CD14-positive monocyte (primary cell): ENCODE measurements at regions not wholly inside any gene's neighbourhood (a gene's known extent, or its start where the extent isn't known, plus 50 kb on each side); places are given as distances from the start of the nearest gene placed in this dataset.

Experiments used
- DNase-seq, 3 donors: peaks; one replicate each; pipeline ENCODE4 v3.0.0-alpha.2; 2011 to 2022
- H2AFZ ChIP-seq: 2 replicates; pipeline ENCODE4 v1.6.0; 2012; ENCODE audit warnings: mild to moderate bottlenecking, low read depth, low read length, inconsistent platforms; ENCODE audit not compliant: insufficient read depth, poor library complexity, severe bottlenecking
- H3K27ac ChIP-seq, 2 donors: 1 replicate in 1 of 2; 2 replicates in 1 of 2; pipeline ENCODE4 v1.5.1; 2012 to 2013; ENCODE audit warnings: low read length in 2 of 2, control low read depth in 1 of 2, inconsistent platforms in 1 of 2, low read depth in 1 of 2, mild to moderate bottlenecking in 1 of 2
- H3K27me3 ChIP-seq, 2 donors: one replicate each; pipeline versions ENCODE4 v1.6.0 to v1.6.1; 2011 to 2013; ENCODE audit warnings: low read length in 2 of 2; ENCODE audit not compliant: control insufficient read depth in 2 of 2, insufficient read depth in 2 of 2
- H3K36me3 ChIP-seq, 2 donors: replicated peaks in 1 of 2; 1 replicate in 1 of 2; 2 replicates in 1 of 2; pipeline versions ENCODE4 v1.5.1 to v1.6.1; 2012 to 2013; ENCODE audit warnings: low read length in 2 of 2, control low read depth in 1 of 2, inconsistent platforms in 1 of 2, mild to moderate bottlenecking in 1 of 2; ENCODE audit not compliant: insufficient read depth in 2 of 2, control insufficient read depth in 1 of 2
- H3K4me1 ChIP-seq, 2 donors: 1 replicate in 1 of 2; 2 replicates in 1 of 2; pipeline versions ENCODE4 v1.5.1 to v1.6.1; 2012 to 2013; ENCODE audit warnings: low read length in 2 of 2, control low read depth in 1 of 2, inconsistent platforms in 1 of 2, mild to moderate bottlenecking in 1 of 2, moderate library complexity in 1 of 2; ENCODE audit not compliant: insufficient read depth in 2 of 2, control insufficient read depth in 1 of 2
- H3K4me2 ChIP-seq: replicated peaks from 2 replicates; pipeline ENCODE3; 2012; ENCODE audit warnings: low read length, moderate library complexity, mild to moderate bottlenecking; ENCODE audit not compliant: poor library complexity, severe bottlenecking; ENCODE audit errors: extremely low read depth
- H3K4me3 ChIP-seq, 3 experiments: fragments of 200-600 bp in 1 of 3; sonication (generic) in 1 of 3; replicated peaks in 1 of 3; 1 replicate in 2 of 3; 2 replicates in 1 of 3; pipeline ENCODE4 v1.5.1; 2011 to 2013; ENCODE audit warnings: low read length in 3 of 3, mild to moderate bottlenecking in 3 of 3, control low read depth in 2 of 3, low read depth in 2 of 3, inconsistent platforms in 1 of 3, moderate library complexity in 1 of 3
- H3K79me2 ChIP-seq: 2 replicates; pipeline ENCODE4 v1.6.0; 2012; ENCODE audit warnings: mild to moderate bottlenecking, control low read depth, inconsistent platforms, low read length, moderate library complexity; ENCODE audit not compliant: insufficient read depth
- H3K9ac ChIP-seq: 2 replicates; pipeline ENCODE4 v1.6.0; 2017; ENCODE audit warnings: low read length, mild to moderate bottlenecking; ENCODE audit not compliant: insufficient read depth, poor library complexity, severe bottlenecking
- H3K9me3 ChIP-seq, 2 donors: replicated peaks in 1 of 2; 1 replicate in 1 of 2; 2 replicates in 1 of 2; pipeline versions ENCODE4 v1.5.1 to v1.6.1; 2012 to 2013; ENCODE audit warnings: low read length in 2 of 2, control low read depth in 1 of 2; ENCODE audit not compliant: control insufficient read depth in 1 of 2, insufficient read depth in 1 of 2
- H4K20me1 ChIP-seq: 2 replicates; pipeline ENCODE4 v1.6.0; 2012; ENCODE audit warnings: mild to moderate bottlenecking, low read length, control low read depth, moderate library complexity; ENCODE audit not compliant: insufficient read depth
- H3K27ac Mint-ChIP-seq, 7 donors: one replicate each; pipeline ENCODE4 v1.8.0; 2020; ENCODE audit warnings: mild to moderate bottlenecking in 7 of 7, mixed read lengths in 7 of 7, moderate library complexity in 6 of 7, inconsistent platforms in 2 of 7
- H3K27me3 Mint-ChIP-seq, 3 donors: one replicate each; pipeline ENCODE4 v1.8.0; 2021 to 2022; ENCODE audit warnings: low read depth in 3 of 3, mild to moderate bottlenecking in 3 of 3, mixed read lengths in 3 of 3, moderate library complexity in 3 of 3, inconsistent platforms in 1 of 3
- H3K36me3 Mint-ChIP-seq, 2 donors: one replicate each; pipeline ENCODE4 v1.8.0; 2020; ENCODE audit warnings: mixed read lengths in 2 of 2, inconsistent platforms in 1 of 2, mild to moderate bottlenecking in 1 of 2
- H3K4me1 Mint-ChIP-seq: one replicate; pipeline ENCODE4 v1.8.0; 2020; ENCODE audit warnings: mild to moderate bottlenecking, mixed read lengths
- H3K4me3 Mint-ChIP-seq, 2 donors: one replicate each; pipeline ENCODE4 v1.8.0; 2020; ENCODE audit warnings: mild to moderate bottlenecking in 2 of 2, mixed read lengths in 2 of 2, moderate library complexity in 1 of 2
- H3K9me3 Mint-ChIP-seq, 7 donors: one replicate each; pipeline ENCODE4 v1.8.0; 2020 to 2022; ENCODE audit warnings: mixed read lengths in 7 of 7, mild to moderate bottlenecking in 6 of 7, moderate library complexity in 6 of 7, inconsistent platforms in 2 of 7
- WGBS: methylation state at CpG from one replicate; pipeline ENCODE4 v1.1.5; 2013; ENCODE audit warnings: missing lambda C conversion rate; ENCODE audit not compliant: insufficient coverage; 5-methylcytosine and 5-hydroxymethylcytosine counted together
- intact Hi-C, 2 donors: fragments of 100-400 bp; cut with micrococcal nuclease; formaldehyde crosslinking; loops; one replicate each; pipeline versions ENCODE4 v1.15.0 to v1.15.1; 2023
- TF ChIP-seq, protein P1 (sequence below): fragments of 200-600 bp; IDR thresholded peaks from one replicate; pipeline ENCODE4 v1.8.0; 2022; ENCODE audit warnings: antibody characterized with exemption, mild to moderate bottlenecking

DNA sequence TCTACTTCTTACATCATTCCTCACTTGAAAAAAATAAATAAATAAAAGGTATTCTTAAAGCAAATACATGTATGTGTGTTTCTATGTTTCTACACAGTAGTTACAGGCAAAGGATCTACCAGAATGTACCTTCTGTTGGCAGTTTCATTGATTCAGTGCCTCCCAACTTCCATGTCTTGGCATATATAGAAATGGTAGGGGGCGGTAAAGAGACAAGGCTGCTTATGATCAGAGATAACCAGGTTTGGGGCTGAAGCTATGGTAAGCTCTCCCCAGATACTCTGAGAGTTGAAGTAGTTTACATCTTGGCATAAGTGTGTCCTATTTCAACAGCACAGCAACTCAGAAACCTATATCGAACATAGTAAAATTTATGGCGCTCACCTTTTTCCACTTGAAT, 1075.4 kb upstream of the C9orf72 start:
- H3K9me3 ChIP-seq, result no peaks in the 10 kb centered on the region
- no peaks in the 10 kb centered on the region for H3K27me3 Mint-ChIP-seq
- no peaks in the 10 kb centered on the region for H3K36me3 ChIP-seq
- H3K27ac ChIP-seq, result no peak overlapping the region
- no peaks in the 10 kb centered on the region for H4K20me1 ChIP-seq
- intact Hi-C loops, result no loop called here
- peaks cover 0 to 3% (median 0%) of the 10 kb centered on the region in 7 donors for H3K9me3 Mint-ChIP-seq
- no CpG with 5 or more reads among the region's 3 CpGs for WGBS
- no peak overlapping the region for H3K27ac Mint-ChIP-seq
- no peaks in the 10 kb centered on the region for H3K27me3 ChIP-seq
- DNase-seq, result no peak
- no peak overlapping the region for H3K9ac ChIP-seq
- H3K36me3 Mint-ChIP-seq, result no peaks in the 10 kb centered on the region
- H2AFZ ChIP-seq, result no peak overlapping the region
- no peaks in the 10 kb centered on the region for H3K79me2 ChIP-seq
- H3K4me1 ChIP-seq, result no peaks in the 10 kb centered on the region
- no peaks in the 10 kb centered on the region for H3K4me1 Mint-ChIP-seq
- H3K4me2 ChIP-seq, result no peak overlapping the region
- H3K4me3 ChIP-seq, result no peak overlapping the region
- no peak overlapping the region for H3K4me3 Mint-ChIP-seq
- TF ChIP-seq, protein P1, sequence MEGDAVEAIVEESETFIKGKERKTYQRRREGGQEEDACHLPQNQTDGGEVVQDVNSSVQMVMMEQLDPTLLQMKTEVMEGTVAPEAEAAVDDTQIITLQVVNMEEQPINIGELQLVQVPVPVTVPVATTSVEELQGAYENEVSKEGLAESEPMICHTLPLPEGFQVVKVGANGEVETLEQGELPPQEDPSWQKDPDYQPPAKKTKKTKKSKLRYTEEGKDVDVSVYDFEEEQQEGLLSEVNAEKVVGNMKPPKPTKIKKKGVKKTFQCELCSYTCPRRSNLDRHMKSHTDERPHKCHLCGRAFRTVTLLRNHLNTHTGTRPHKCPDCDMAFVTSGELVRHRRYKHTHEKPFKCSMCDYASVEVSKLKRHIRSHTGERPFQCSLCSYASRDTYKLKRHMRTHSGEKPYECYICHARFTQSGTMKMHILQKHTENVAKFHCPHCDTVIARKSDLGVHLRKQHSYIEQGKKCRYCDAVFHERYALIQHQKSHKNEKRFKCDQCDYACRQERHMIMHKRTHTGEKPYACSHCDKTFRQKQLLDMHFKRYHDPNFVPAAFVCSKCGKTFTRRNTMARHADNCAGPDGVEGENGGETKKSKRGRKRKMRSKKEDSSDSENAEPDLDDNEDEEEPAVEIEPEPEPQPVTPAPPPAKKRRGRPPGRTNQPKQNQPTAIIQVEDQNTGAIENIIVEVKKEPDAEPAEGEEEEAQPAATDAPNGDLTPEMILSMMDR, result no peak

DNA sequence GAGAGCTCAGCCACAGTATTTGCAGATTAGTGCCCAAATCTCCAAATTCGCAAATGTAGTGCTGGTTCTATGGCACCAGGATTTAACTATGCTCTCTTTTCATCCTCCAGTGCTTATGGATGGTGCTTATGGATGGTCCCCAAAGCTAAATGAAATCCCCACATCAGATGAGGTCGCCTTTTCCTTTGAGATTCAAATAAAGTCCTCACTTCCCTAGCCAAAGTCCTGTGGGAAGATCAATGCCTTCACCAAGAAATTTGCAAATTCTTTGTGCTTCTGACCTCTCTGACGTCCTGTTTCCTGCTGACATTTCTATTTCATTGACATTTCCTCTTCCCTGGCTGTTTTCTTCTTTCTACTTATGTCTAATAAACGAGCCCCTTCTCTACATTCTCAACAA, 1077.0 kb upstream of the C9orf72 start:
- no peak for DNase-seq
- no peak overlapping the region for H3K9ac ChIP-seq
- Mint-ChIP-seq H3K27me3 (no peaks in the 10 kb centered on the region), H3K4me3 (no peak overlapping the region), H3K27ac (no peak overlapping the region), H3K36me3 (no peaks in the 10 kb centered on the region), H3K9me3 (no peaks in the 10 kb centered on the region), H3K4me1 (no peaks in the 10 kb centered on the region)
- intact Hi-C loops, result no loop called here
- H3K27me3 ChIP-seq, result no peaks in the 10 kb centered on the region
- TF ChIP-seq, protein P1, result no peak
- WGBS, result 0% methylated on average over 2 of the region's 4 CpGs
- no peak overlapping the region for H2AFZ ChIP-seq
- no peaks in the 10 kb centered on the region for H3K36me3 ChIP-seq
- H3K27ac ChIP-seq, result no peak overlapping the region
- H3K4me1 ChIP-seq, result no peaks in the 10 kb centered on the region
- H3K4me2 ChIP-seq, result no peak overlapping the region
- H4K20me1 ChIP-seq, result no peaks in the 10 kb centered on the region
- H3K4me3 ChIP-seq, result no peak overlapping the region
- H3K9me3 ChIP-seq, result no peaks in the 10 kb centered on the region
- H3K79me2 ChIP-seq, result no peaks in the 10 kb centered on the region
